GM12878 (cell line): ENCODE measurements at regions not wholly inside any gene's neighbourhood (a gene's known extent, or its start where the extent isn't known, plus 50 kb on each side); places are given as distances from the start of the nearest gene placed in this dataset.

Experiments used
- ATAC-seq: fragments of 200-7000 bp; cut with Tn5 transposase; 3 replicates; pipeline ENCODE4 v1.9.1; 2020; ENCODE audit warnings: mild to moderate bottlenecking, moderate library complexity
- BruUV-seq: library from RNA; stranded (reverse); fragments of 400-500 nt; replicated peaks from 2 replicates; lab custom pipeline; 2021; lab: Mats Ljungman, UMichigan
- CTCF ChIA-PET: fragments of 300-600 bp; sonication (Branson Sonifier 250); formaldehyde crosslinking; extraction: SDS; loops from one replicate; lab custom pipeline; 2021; ENCODE audit warnings: inconsistent platforms; lab: Yijun Ruan, JAX
- POLR2A ChIA-PET: fragments of 350-600 bp; formaldehyde crosslinking; extraction: SDS; loops from one replicate; lab custom pipeline; 2021; ENCODE audit warnings: inconsistent platforms; lab: Charles Lee
- RAD21 ChIA-PET: fragments of 300-600 bp; sonication (Branson Sonifier 250); formaldehyde crosslinking; loops from one replicate; lab custom pipeline; 2023; ENCODE audit warnings: antibody characterized with exemption; ENCODE audit not compliant: unreplicated experiment; lab: Charles Lee
- SMC1A ChIA-PET: fragments of 300-600 bp; sonication (Branson Sonifier 250); formaldehyde crosslinking; loops from one replicate; lab custom pipeline; 2023; ENCODE audit not compliant: unreplicated experiment, uncharacterized antibody; lab: Charles Lee
- DNase-seq: peaks from one replicate; pipeline ENCODE4 v3.0.0-alpha.2; 2011; ENCODE audit warnings: low read depth, low spot score
- FAIRE-seq: peaks from 3 replicates; lab custom pipeline; 2011; peaks lifted over from hg19 to GRCh38; lab: Jason Lieb, UNC
- H2AFZ ChIP-seq: 2 replicates; pipeline ENCODE4 v1.6.0; 2011; ENCODE audit warnings: low read depth, low read length, control low read depth; ENCODE audit not compliant: control insufficient read depth
- H3K27ac ChIP-seq: 2 replicates; pipeline ENCODE4 v1.5.1; 2011; ENCODE audit warnings: control low read depth; ENCODE audit not compliant: control insufficient read depth, insufficient read depth
- H3K27me3 ChIP-seq, 2 experiments: replicated peaks in 1 of 2; 2 replicates each; pipeline versions ENCODE4 v1.6.0 to v1.6.1; 2011; ENCODE audit warnings: low read length in 1 of 2; ENCODE audit not compliant: control insufficient read depth in 2 of 2, insufficient read depth in 2 of 2
- H3K36me3 ChIP-seq, 2 experiments: 2 replicates each; pipeline ENCODE4 v1.5.1; 2011; ENCODE audit warnings: low read length in 1 of 2; ENCODE audit not compliant: control insufficient read depth in 2 of 2, insufficient read depth in 2 of 2
- H3K4me1 ChIP-seq: 2 replicates; pipeline ENCODE4 v1.6.1; 2011; ENCODE audit warnings: mild to moderate bottlenecking, low read length, moderate library complexity, mixed read lengths; ENCODE audit not compliant: control insufficient read depth, insufficient read depth
- H3K4me2 ChIP-seq: 2 replicates; pipeline ENCODE4 v1.6.0; 2011; ENCODE audit warnings: control low read depth; ENCODE audit not compliant: control insufficient read depth, insufficient read depth
- H3K4me3 ChIP-seq: fragments of 200-600 bp; sonication (generic); 2 replicates; pipeline ENCODE4 v1.5.1; 2016
- H3K79me2 ChIP-seq: 2 replicates; pipeline ENCODE4 v1.6.0; 2011; ENCODE audit warnings: low read length; ENCODE audit not compliant: control insufficient read depth, insufficient read depth
- H3K9ac ChIP-seq: 2 replicates; pipeline ENCODE4 v1.8.0; 2011; ENCODE audit warnings: low read length, control low read depth, mixed read lengths; ENCODE audit not compliant: control insufficient read depth, insufficient read depth
- H3K9me3 ChIP-seq: replicated peaks from 3 replicates; pipeline ENCODE4 v1.5.1; 2011; ENCODE audit warnings: mild to moderate bottlenecking, low read length; ENCODE audit not compliant: control insufficient read depth, insufficient read depth
- H4K20me1 ChIP-seq: 2 replicates; pipeline ENCODE4 v1.6.0; 2011; ENCODE audit not compliant: control insufficient read depth, insufficient read depth
- FOXK2 ChIP-seq: fragments of 450-650 bp; IDR thresholded peaks from 2 replicates; pipeline ENCODE4 v1.6.1; 2017; ENCODE audit warnings: mild to moderate bottlenecking, moderate library complexity
- MYC ChIP-seq: IDR thresholded peaks from 2 replicates; pipeline ENCODE4 v1.6.1; 2011; ENCODE audit warnings: mild to moderate bottlenecking, low read length, moderate library complexity, inconsistent platforms; ENCODE audit not compliant: insufficient read depth, insufficient replicate concordance, insufficient read length, severe bottlenecking
- RELA ChIP-seq: fragments of 450-650 bp; IDR thresholded peaks from 2 replicates; pipeline ENCODE4 v1.8.0; 2014; ENCODE audit warnings: borderline replicate concordance; ENCODE audit not compliant: partially characterized antibody
- WGBS: methylation state at CpG from one replicate; pipeline ENCODE4 v1.1.6; 2016; ENCODE audit warnings: low lambda C conversion rate; ENCODE audit not compliant: insufficient replicate concordance, insufficient coverage; ENCODE audit errors: missing lambda C conversion rate; 5-methylcytosine and 5-hydroxymethylcytosine counted together
- in situ Hi-C: fragments of 300-500 bp; cut with MboI; formaldehyde crosslinking; loops from 9 replicates; pipeline ENCODE4 v1.14.3; 2018; ENCODE audit warnings: mixed read lengths
- intact Hi-C: fragments of 100-400 bp; cut with micrococcal nuclease; formaldehyde crosslinking; loops from one replicate; pipeline ENCODE4 v1.14.2; 2022; ENCODE audit not compliant: unreplicated experiment
- TF ChIP-seq, protein P1 (sequence below): fragments of 450-650 bp; IDR thresholded peaks from 2 replicates; pipeline ENCODE4 v1.6.1; 2017; ENCODE audit warnings: mild to moderate bottlenecking, moderate library complexity
- TF ChIP-seq, protein P2 (sequence below): fragments of 450-650 bp; formaldehyde crosslinking; IDR thresholded peaks from 2 replicates; pipeline ENCODE4 v1.5.0; 2022; ENCODE audit warnings: mild to moderate bottlenecking, missing genetic modification characterization

DNA sequence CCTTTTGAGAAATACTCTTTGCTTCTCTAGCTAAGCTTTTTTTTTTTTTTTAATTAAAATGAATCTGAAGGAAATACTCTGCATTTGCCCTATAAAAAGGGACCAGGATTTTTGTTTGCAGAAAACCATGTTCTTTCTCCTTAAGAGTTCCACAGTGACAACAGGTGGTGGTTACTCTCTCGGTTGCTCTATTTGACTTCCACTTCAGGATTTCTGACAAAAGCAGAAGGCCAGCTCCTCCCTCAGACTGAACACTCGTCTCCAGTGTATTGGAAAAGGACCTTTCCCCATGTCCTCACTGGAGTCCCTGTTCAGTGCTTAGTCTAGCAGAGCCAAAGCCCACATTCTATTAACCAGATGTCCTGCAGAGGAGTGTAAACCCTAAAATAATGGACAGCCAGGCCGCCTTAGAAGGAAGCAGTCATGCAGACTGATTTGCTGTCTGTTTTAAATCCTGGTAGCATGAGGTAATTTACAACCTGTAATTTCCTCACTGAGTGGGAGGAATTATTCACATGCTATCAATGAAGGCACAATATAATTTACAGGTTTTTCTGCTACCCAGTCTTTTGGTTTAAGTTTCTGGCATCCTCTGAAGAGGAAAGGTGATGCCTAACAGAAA is 599.3 kb downstream of the PYDC2 start (continued):
- TF ChIP-seq, protein P1, sequence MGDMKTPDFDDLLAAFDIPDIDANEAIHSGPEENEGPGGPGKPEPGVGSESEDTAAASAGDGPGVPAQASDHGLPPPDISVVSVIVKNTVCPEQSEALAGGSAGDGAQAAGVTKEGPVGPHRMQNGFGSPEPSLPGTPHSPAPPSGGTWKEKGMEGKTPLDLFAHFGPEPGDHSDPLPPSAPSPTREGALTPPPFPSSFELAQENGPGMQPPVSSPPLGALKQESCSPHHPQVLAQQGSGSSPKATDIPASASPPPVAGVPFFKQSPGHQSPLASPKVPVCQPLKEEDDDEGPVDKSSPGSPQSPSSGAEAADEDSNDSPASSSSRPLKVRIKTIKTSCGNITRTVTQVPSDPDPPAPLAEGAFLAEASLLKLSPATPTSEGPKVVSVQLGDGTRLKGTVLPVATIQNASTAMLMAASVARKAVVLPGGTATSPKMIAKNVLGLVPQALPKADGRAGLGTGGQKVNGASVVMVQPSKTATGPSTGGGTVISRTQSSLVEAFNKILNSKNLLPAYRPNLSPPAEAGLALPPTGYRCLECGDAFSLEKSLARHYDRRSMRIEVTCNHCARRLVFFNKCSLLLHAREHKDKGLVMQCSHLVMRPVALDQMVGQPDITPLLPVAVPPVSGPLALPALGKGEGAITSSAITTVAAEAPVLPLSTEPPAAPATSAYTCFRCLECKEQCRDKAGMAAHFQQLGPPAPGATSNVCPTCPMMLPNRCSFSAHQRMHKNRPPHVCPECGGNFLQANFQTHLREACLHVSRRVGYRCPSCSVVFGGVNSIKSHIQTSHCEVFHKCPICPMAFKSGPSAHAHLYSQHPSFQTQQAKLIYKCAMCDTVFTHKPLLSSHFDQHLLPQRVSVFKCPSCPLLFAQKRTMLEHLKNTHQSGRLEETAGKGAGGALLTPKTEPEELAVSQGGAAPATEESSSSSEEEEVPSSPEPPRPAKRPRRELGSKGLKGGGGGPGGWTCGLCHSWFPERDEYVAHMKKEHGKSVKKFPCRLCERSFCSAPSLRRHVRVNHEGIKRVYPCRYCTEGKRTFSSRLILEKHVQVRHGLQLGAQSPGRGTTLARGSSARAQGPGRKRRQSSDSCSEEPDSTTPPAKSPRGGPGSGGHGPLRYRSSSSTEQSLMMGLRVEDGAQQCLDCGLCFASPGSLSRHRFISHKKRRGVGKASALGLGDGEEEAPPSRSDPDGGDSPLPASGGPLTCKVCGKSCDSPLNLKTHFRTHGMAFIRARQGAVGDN, result no peak

DNA sequence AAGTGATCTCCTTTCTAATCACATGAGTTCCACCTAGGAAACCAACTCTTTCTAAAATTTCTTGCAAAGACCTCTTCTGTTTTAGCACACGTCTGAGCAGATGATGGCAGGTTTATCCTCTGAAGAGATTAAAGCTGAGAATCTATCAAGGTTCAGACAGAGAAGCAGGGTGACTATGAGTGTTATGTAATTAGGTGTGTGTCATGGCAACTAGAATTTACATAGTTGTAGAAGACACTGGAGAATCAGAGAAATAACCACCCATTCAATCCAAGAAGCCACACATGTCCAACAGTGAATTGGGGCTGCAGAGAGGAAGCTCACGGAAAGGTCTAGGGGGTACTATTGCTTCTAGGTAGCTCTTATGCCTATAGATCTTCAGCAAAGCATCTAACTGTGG is 600.5 kb downstream of the PYDC2 start:
- CTCF ChIA-PET, result no interaction called here
- no peaks in the 10 kb centered on the region for H3K79me2 ChIP-seq
- RAD21 ChIA-PET, result interaction anchor here (0.7 kb wide), 1 partner anchor 71 kb away, joined by 5 read pairs; no protein-coding TSS in a partner anchor
- H3K4me2 ChIP-seq, result no peak overlapping the region
- no peak for ATAC-seq
- H4K20me1 ChIP-seq, result no peaks in the 10 kb centered on the region
- DNase-seq, result no peak
- TF ChIP-seq MYC, result no peak
- TF ChIP-seq FOXK2, result no peak
- TF ChIP-seq, protein P2, sequence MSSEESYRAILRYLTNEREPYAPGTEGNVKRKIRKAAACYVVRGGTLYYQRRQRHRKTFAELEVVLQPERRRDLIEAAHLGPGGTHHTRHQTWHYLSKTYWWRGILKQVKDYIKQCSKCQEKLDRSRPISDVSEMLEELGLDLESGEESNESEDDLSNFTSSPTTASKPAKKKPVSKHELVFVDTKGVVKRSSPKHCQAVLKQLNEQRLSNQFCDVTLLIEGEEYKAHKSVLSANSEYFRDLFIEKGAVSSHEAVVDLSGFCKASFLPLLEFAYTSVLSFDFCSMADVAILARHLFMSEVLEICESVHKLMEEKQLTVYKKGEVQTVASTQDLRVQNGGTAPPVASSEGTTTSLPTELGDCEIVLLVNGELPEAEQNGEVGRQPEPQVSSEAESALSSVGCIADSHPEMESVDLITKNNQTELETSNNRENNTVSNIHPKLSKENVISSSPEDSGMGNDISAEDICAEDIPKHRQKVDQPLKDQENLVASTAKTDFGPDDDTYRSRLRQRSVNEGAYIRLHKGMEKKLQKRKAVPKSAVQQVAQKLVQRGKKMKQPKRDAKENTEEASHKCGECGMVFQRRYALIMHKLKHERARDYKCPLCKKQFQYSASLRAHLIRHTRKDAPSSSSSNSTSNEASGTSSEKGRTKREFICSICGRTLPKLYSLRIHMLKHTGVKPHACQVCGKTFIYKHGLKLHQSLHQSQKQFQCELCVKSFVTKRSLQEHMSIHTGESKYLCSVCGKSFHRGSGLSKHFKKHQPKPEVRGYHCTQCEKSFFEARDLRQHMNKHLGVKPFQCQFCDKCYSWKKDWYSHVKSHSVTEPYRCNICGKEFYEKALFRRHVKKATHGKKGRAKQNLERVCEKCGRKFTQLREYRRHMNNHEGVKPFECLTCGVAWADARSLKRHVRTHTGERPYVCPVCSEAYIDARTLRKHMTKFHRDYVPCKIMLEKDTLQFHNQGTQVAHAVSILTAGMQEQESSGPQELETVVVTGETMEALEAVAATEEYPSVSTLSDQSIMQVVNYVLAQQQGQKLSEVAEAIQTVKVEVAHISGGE (CRISPR knock-in tag), result no peak
- no peak for TF ChIP-seq RELA
- H3K27ac ChIP-seq, result no peak overlapping the region
- H3K9ac ChIP-seq, result no peak overlapping the region
- no peak overlapping the region for H2AFZ ChIP-seq
- intact Hi-C loops (no loop called here), in situ Hi-C loops (no loop called here)
- 69% methylated on average over 2 of the region's 2 CpGs for WGBS
- no peaks in the 10 kb centered on the region for H3K27me3 ChIP-seq
- SMC1A ChIA-PET, result interaction anchor here (1.0 kb wide), 1 partner anchor 26 kb away, joined by 3 read pairs; no protein-coding TSS in a partner anchor
- no peaks in the 10 kb centered on the region; the same call in 2 of the 3 replicates for H3K9me3 ChIP-seq
- no peak overlapping the region for H3K4me3 ChIP-seq
- H3K4me1 ChIP-seq, result peaks cover 10% of the 10 kb centered on the region; the same call in 1 of the 2 replicates
- FAIRE-seq, result no peak
- POLR2A ChIA-PET, result interaction anchor here (0.7 kb wide), 1 partner anchor 702 kb away, joined by 5 read pairs; no protein-coding TSS in a partner anchor
- no peaks in the 10 kb centered on the region for H3K36me3 ChIP-seq
- BruUV-seq, result no TSS peak
